Transverse colon (tissue), 4 donors: ENCODE measurements at regions not wholly inside any gene's neighbourhood (a gene's known extent, or its start where the extent isn't known, plus 50 kb on each side); places are given as distances from the start of the nearest gene placed in this dataset.

ENCODE experiments used
- DNase-seq: peaks from one replicate; pipeline ENCODE4 v3.0.0-alpha.2; 2019
- H3K27ac ChIP-seq, 4 donors: fragments of 200-600 bp; sonication (generic); 2 replicates each; pipeline ENCODE4 v1.5.1; 2016 to 2018; ENCODE audit warnings: inconsistent platforms in 4 of 4
- H3K27me3 ChIP-seq: fragments of 200-600 bp; sonication (generic); 2 replicates; pipeline ENCODE4 v1.5.1; 2017; ENCODE audit warnings: inconsistent platforms
- H3K36me3 ChIP-seq, 4 donors: fragments of 200-600 bp; sonication (generic); 2 replicates each; pipeline ENCODE4 v1.5.1; 2017 to 2019; ENCODE audit warnings: inconsistent platforms in 4 of 4
- H3K4me1 ChIP-seq, 4 donors: fragments of 200-600 bp; sonication (generic); 2 replicates each; pipeline ENCODE4 v1.5.1; 2017 to 2020; ENCODE audit warnings: inconsistent platforms in 4 of 4
- H3K4me3 ChIP-seq, 4 donors: fragments of 200-600 bp; sonication (generic); 1 replicate in 1 of 4; 2 replicates in 3 of 4; pipeline versions ENCODE4 v1.5.1 to v1.6.1; 2017 to 2019; ENCODE audit warnings: inconsistent platforms in 4 of 4
- H3K9me3 ChIP-seq, 2 donors: fragments of 200-600 bp; sonication (generic); 2 replicates each; pipeline ENCODE4 v1.5.1; 2017 to 2019; ENCODE audit warnings: inconsistent platforms in 2 of 2
- CTCF ChIP-seq, 5 experiments: fragments of 200-600 bp in 3 of 5; fragments of 450-650 bp in 2 of 5; sonication (generic) in 3 of 5; IDR thresholded peaks; 1 replicate in 2 of 5; 2 replicates in 3 of 5; pipeline ENCODE4 v1.5.1; 2016 to 2017; ENCODE audit warnings: antibody characterized with exemption in 5 of 5, inconsistent platforms in 3 of 5, mild to moderate bottlenecking in 2 of 5, moderate library complexity in 1 of 5
- EP300 ChIP-seq: sonication (generic); formaldehyde crosslinking; IDR thresholded peaks from one replicate; pipeline ENCODE4 v1.6.1; 2017; ENCODE audit warnings: antibody characterized with exemption, low read depth
- POLR2A ChIP-seq: fragments of 450-650 bp; IDR thresholded peaks from one replicate; pipeline ENCODE4 v1.6.1; 2016; ENCODE audit warnings: antibody characterized with exemption, mild to moderate bottlenecking, moderate library complexity
- POLR2AphosphoS5 ChIP-seq, 3 donors: sonication (generic); formaldehyde crosslinking; IDR thresholded peaks; one replicate each; pipeline ENCODE4 v1.6.1; 2016; ENCODE audit warnings: antibody characterized with exemption in 3 of 3
- WGBS, 2 donors: methylation state at CpG; one replicate each; pipeline ENCODE4 v1.1.5; 2018; ENCODE audit warnings: low coverage in 1 of 2; 5-methylcytosine and 5-hydroxymethylcytosine counted together
- in situ Hi-C, 4 donors: fragments of 200-750 bp; cut with MboI; loops; one replicate each; pipeline versions ENCODE4 v1.15.0 to v1.15.1; 2017; ENCODE audit warnings: low sequenced_read_pairs in 3 of 4, low pct_ligation_motif_present in 1 of 4, low pct_unique_long_range_greater_than_20kb in 1 of 4
- intact Hi-C: fragments of 100-400 bp; cut with DNase I; formaldehyde crosslinking; loops from one replicate; pipeline ENCODE4 v1.15.1; 2023; ENCODE audit warnings: low total_unique reads

- Histone ChIP-seq H3K9me3 (no peaks in the 10 kb centered on the region), H3K27ac (no peak overlapping the region), H3K4me3 (no peak overlapping the region), H3K27me3 (no peaks in the 10 kb centered on the region), H3K4me1 (no peaks in the 10 kb centered on the region), H3K36me3 (no peaks in the 10 kb centered on the region)
- in situ Hi-C loops: no loop called here
- 60 to 91% methylated on average over 1 to 3 of the region's 3 CpGs for whole genome bisulfite sequencing, 2 donors
- DNase-seq: no peak
- intact Hi-C loops: no loop called here
- no peak for TF ChIP-seq POLR2A
- no peak for TF ChIP-seq POLR2AphosphoS5 (IDR thresholded peaks at IDR 0.05)
Observed at GRCh38 chr14:99080306-99080705, 191.7 kb downstream of the BCL11B start.

- TF ChIP-seq POLR2A (no peak), EP300 (no peak), POLR2AphosphoS5 (IDR thresholded peaks at IDR 0.05) (no peak), CTCF (IDR thresholded peaks at IDR 0.05) (no peak)
- in situ Hi-C loops (no loop called here), intact Hi-C loops (no loop called here)
- Histone ChIP-seq H3K4me3 (no peak overlapping the region), H3K27me3 (no peaks in the 10 kb centered on the region), H3K9me3 (no peaks in the 10 kb centered on the region), H3K36me3 (no peaks in the 10 kb centered on the region), H3K27ac (no peak overlapping the region), H3K4me1 (no peaks in the 10 kb centered on the region)
- WGBS, 2 donors: 80 to 83% methylated on average over 6 to 9 of the region's 9 CpGs
- DNase-seq: no peak
Observed at GRCh38 chr14:99081156-99081765, 190.7 kb downstream of the BCL11B start.

GRCh38 chr14:99081880-99082279, 190.1 kb downstream of the BCL11B start:
- no peaks in the 10 kb centered on the region for H3K4me1 ChIP-seq
- in situ Hi-C loops (no loop called here), intact Hi-C loops (no loop called here)
- H3K27me3 ChIP-seq: no peaks in the 10 kb centered on the region
- no peak for DNase-seq
- WGBS, 2 donors: 75% methylated on average over 2 of the region's 2 CpGs; no CpG with 5 or more reads in 1 of the 2 donors
- no peaks in the 10 kb centered on the region for H3K36me3 ChIP-seq
- TF ChIP-seq POLR2AphosphoS5 (IDR thresholded peaks at IDR 0.05): no peak
- TF ChIP-seq POLR2A: no peak
- TF ChIP-seq CTCF (IDR thresholded peaks at IDR 0.05): no peak
- no peak for TF ChIP-seq EP300
- H3K27ac ChIP-seq: no peak overlapping the region
- H3K9me3 ChIP-seq: no peaks in the 10 kb centered on the region
- no peak overlapping the region for H3K4me3 ChIP-seq

GRCh38 chr14:99093532-99094517, 178.2 kb downstream of the BCL11B start:
- Histone ChIP-seq H3K36me3 (no peaks in the 10 kb centered on the region), H3K27me3 (no peaks in the 10 kb centered on the region), H3K4me3 (no peak overlapping the region), H3K9me3 (no peaks in the 10 kb centered on the region), H3K27ac (no peak overlapping the region), H3K4me1 (no peaks in the 10 kb centered on the region)
- 68 to 73% methylated on average over 7 to 17 of the region's 17 CpGs for WGBS, 2 donors
- TF ChIP-seq POLR2AphosphoS5 (IDR thresholded peaks at IDR 0.05) (no peak), EP300 (no peak), CTCF (IDR thresholded peaks at IDR 0.05) (no peak), POLR2A (no peak)
- in situ Hi-C loops: no loop called here
- intact Hi-C loops: no loop called here
- DNase-seq: no peak
